ENCODE measurements at regions not wholly inside any gene's neighbourhood (a gene's known extent, or its start where the extent isn't known, plus 50 kb on each side); places are given as distances from the start of the nearest gene placed in this dataset.

DNA sequence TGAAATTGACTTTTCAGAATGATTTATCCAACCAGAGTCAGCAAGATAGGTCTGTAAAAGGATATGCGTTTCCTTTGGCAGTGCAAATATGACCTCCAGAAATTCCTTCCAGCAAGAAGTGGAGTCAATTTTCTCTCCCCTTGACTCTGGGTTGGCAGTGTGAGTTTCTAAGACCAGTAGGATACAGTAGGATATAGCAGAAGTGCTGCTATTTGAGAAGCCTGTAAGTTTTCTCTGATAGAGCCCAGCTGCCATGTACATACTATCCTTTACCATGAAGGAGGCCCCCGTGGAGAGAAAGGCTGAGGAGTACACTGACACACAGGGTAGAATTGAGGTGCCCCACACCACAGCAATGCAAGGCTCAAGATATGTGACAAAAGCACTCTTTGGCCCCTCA, 409.1 kb upstream of the PDZRN3 start:
- no peak for DNase-seq
- Histone ChIP-seq H3K36me3 (no peaks in the 10 kb centered on the region), H3K4me1 (no peaks in the 10 kb centered on the region), H3K9me3 (peaks cover 0 to 8% (median 0%) of the 10 kb centered on the region in 8 donors), H3K4me3 (no peak overlapping the region), H3K27ac (no peak overlapping the region), H3K27me3 (replicated peaks in 1 of 7) (no peaks in the 10 kb centered on the region)
- no peak for TF ChIP-seq POLR2A (IDR thresholded peaks at IDR 0.05)
- TF ChIP-seq, protein P1, sequence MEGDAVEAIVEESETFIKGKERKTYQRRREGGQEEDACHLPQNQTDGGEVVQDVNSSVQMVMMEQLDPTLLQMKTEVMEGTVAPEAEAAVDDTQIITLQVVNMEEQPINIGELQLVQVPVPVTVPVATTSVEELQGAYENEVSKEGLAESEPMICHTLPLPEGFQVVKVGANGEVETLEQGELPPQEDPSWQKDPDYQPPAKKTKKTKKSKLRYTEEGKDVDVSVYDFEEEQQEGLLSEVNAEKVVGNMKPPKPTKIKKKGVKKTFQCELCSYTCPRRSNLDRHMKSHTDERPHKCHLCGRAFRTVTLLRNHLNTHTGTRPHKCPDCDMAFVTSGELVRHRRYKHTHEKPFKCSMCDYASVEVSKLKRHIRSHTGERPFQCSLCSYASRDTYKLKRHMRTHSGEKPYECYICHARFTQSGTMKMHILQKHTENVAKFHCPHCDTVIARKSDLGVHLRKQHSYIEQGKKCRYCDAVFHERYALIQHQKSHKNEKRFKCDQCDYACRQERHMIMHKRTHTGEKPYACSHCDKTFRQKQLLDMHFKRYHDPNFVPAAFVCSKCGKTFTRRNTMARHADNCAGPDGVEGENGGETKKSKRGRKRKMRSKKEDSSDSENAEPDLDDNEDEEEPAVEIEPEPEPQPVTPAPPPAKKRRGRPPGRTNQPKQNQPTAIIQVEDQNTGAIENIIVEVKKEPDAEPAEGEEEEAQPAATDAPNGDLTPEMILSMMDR (IDR thresholded peaks at IDR 0.05 in 8 of 11, conservative IDR thresholded peaks at IDR 0.05 in 3 of 11) = no peak
- no peak for TF ChIP-seq POLR2AphosphoS5 (IDR thresholded peaks at IDR 0.05)
- 58 to 84% (median 75%) methylated on average over 2 of the region's 2 CpGs for WGBS, 5 donors
- intact Hi-C loops (cut with DNase I; ENCODE audit: low total_unique reads) = no loop called here

DNA sequence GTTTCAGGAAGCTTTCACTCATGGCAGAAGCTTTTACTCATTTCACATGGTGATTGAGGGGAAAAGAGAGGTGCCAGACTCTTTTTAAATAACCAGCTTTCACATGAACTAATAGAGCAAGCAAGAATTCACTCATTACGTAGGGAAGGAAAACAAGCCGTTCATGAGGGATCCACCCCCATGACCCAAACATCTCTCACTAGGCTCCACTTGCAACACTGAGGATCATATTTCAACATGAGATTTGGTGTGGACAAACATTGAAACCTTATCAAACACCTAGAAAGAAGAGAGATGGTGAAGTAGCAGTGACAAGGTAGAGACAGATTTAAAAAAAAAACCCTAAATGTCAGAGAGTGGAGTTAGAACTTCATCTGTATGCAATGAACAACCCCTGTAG, 408.6 kb upstream of the PDZRN3 start:
- DNase-seq = no peak
- Histone ChIP-seq H3K27ac (no peak overlapping the region), H3K9me3 (peaks cover 0 to 8% (median 0%) of the 10 kb centered on the region in 8 donors), H3K4me3 (no peak overlapping the region), H3K27me3 (replicated peaks in 1 of 7) (no peaks in the 10 kb centered on the region), H3K36me3 (no peaks in the 10 kb centered on the region), H3K4me1 (no peaks in the 10 kb centered on the region)
- 58 to 89% (median 83%) methylated on average over 2 of the region's 2 CpGs for WGBS, 5 donors
- no peak for TF ChIP-seq POLR2A (IDR thresholded peaks at IDR 0.05)
- intact Hi-C loops (cut with DNase I; ENCODE audit: low total_unique reads) = no loop called here

GRCh38 chr3:74027121-74027520, 402.4 kb upstream of the PDZRN3 start:
- Histone ChIP-seq H3K4me1 (no peaks in the 10 kb centered on the region), H3K9me3 (peaks cover 0 to 5% (median 0%) of the 10 kb centered on the region in 8 donors), H3K4me3 (no peak overlapping the region), H3K36me3 (no peaks in the 10 kb centered on the region), H3K27me3 (replicated peaks in 1 of 7) (no peaks in the 10 kb centered on the region), H3K27ac (no peak overlapping the region)
- DNase-seq = no peak
- WGBS, 5 donors = 78 to 86% (median 84%) methylated on average over 7 of the region's 7 CpGs
- TF ChIP-seq, protein P1 (IDR thresholded peaks at IDR 0.05 in 8 of 11, conservative IDR thresholded peaks at IDR 0.05 in 3 of 11) = no peak
- TF ChIP-seq POLR2AphosphoS5 (IDR thresholded peaks at IDR 0.05) = no peak
- TF ChIP-seq POLR2A (IDR thresholded peaks at IDR 0.05) = no peak
- intact Hi-C loops (cut with DNase I; ENCODE audit: low total_unique reads) = no loop called here

GRCh38 chr3:74023395-74023794, 398.7 kb upstream of the PDZRN3 start:
- no peak for DNase-seq
- 84 to 96% (median 94%) methylated on average over 2 of the region's 2 CpGs for WGBS, 5 donors
- Histone ChIP-seq H3K9me3 (no peaks in the 10 kb centered on the region), H3K4me3 (no peak overlapping the region), H3K27ac (no peak overlapping the region), H3K27me3 (replicated peaks in 1 of 7) (no peaks in the 10 kb centered on the region), H3K36me3 (no peaks in the 10 kb centered on the region), H3K4me1 (no peaks in the 10 kb centered on the region)
- intact Hi-C loops (cut with DNase I; ENCODE audit: low total_unique reads) = no loop called here
- TF ChIP-seq POLR2A (IDR thresholded peaks at IDR 0.05) (no peak), POLR2AphosphoS5 (IDR thresholded peaks at IDR 0.05) (no peak)
- TF ChIP-seq, protein P1 (IDR thresholded peaks at IDR 0.05 in 8 of 11, conservative IDR thresholded peaks at IDR 0.05 in 3 of 11) = no peak

DNA sequence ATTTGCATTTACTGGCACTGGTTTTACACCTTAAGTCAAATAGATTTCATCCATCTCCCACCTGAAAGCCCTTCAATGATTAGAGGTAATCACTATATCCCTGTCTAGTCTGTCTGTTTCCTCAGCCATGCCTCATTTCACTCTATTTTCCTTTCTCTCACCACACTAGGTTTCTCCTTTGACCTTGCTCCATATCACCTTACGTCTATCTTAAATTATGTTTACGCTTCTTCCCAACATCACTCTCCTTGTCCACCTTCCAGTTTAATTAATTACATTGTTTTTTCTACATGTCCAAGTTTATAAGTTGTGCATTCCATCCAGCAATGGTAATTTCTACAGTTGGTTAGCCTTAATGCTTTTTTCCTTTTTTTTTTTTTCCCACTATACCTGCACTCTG, 396.7 kb upstream of the PDZRN3 start:
- H3K27ac ChIP-seq = no peak overlapping the region
- no peak for TF ChIP-seq POLR2A (IDR thresholded peaks at IDR 0.05)
- TF ChIP-seq, protein P1 (IDR thresholded peaks at IDR 0.05 in 8 of 11, conservative IDR thresholded peaks at IDR 0.05 in 3 of 11) = no peak
- TF ChIP-seq POLR2AphosphoS5 (IDR thresholded peaks at IDR 0.05) = no peak
- no peak for DNase-seq
- H3K9me3 ChIP-seq = no peaks in the 10 kb centered on the region
- H3K36me3 ChIP-seq = no peaks in the 10 kb centered on the region
- no peak overlapping the region for H3K4me3 ChIP-seq
- 77 to 87% (median 84%) methylated on average over 2 of the region's 2 CpGs for WGBS, 5 donors
- no peaks in the 10 kb centered on the region for H3K4me1 ChIP-seq
- intact Hi-C loops (cut with DNase I; ENCODE audit: low total_unique reads) = no loop called here
- no peaks in the 10 kb centered on the region for H3K27me3 ChIP-seq (replicated peaks in 1 of 7)
